ENCODE measurements at regions not wholly inside any gene's neighbourhood (a gene's known extent, or its start where the extent isn't known, plus 50 kb on each side); places are given as distances from the start of the nearest gene placed in this dataset.
A peak's percentile ranks its signal among the peaks of the same experiment; 100 is the strongest.

DNA sequence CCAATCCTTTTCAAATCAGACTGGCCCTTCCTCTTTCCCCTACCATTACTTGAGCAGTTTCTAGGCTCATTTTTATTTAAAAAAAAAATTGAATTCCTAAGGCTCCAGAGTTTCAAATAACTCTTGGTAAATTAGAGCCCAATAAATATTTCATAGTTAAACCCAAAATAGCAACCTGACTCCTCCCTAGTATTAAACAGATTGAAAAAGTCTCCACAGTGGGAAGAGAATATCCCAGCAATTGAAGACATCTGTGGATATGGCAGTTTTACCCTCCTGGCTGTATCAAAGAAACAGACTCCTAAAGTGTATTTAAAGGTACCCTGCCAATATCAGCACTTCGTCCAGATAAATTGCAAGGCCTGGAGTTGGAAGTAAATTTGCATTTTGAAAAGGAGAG lies 52.7 kb upstream of the GDNF start:
- no peak overlapping the region for H3K9ac ChIP-seq (ENCODE audit: low read length)
- H3K27me3 ChIP-seq (ENCODE audit: insufficient read depth, low read length): no peaks in the 10 kb centered on the region

GRCh38 chr5:37891832-37892231 lies 52.0 kb upstream of the GDNF start:
- no peak overlapping the region for H3K4me2 ChIP-seq (ENCODE audit: low read length)
- no peaks in the 10 kb centered on the region for H4K20me1 ChIP-seq (ENCODE audit: insufficient read depth, low read length)
- Mint-ChIP-seq H3K27me3 (ENCODE audit: low read depth, unreplicated experiment) (peaks cover 2% of the 10 kb centered on the region), H3K27ac (ENCODE audit: unreplicated experiment) (no peak overlapping the region), H3K36me3 (ENCODE audit: low read depth, unreplicated experiment) (no peaks in the 10 kb centered on the region), H3K9me3 (ENCODE audit: unreplicated experiment) (peaks cover 4% of the 10 kb centered on the region), H3K4me3 (ENCODE audit: unreplicated experiment) (no peak overlapping the region), H3K4me1 (ENCODE audit: low read depth, unreplicated experiment) (peaks cover 10% of the 10 kb centered on the region)
- H3K9me3 ChIP-seq (ENCODE audit: insufficient read depth, low read depth, low read length): no peaks in the 10 kb centered on the region
- no peak overlapping the region for H2AFZ ChIP-seq (ENCODE audit: low read depth, low read length)
- DNase-seq (ENCODE audit: low read depth): no peak
- H3K4me1 ChIP-seq (ENCODE audit: insufficient read depth, low read length): peaks cover 16% of the 10 kb centered on the region
- H3K36me3 ChIP-seq (ENCODE audit: insufficient read depth, low read length): no peaks in the 10 kb centered on the region
- no peak for FAIRE-seq
- no peaks in the 10 kb centered on the region for H3K27me3 ChIP-seq (ENCODE audit: insufficient read depth, low read length)
- no peak overlapping the region for H3K4me3 ChIP-seq (ENCODE audit: insufficient read depth, low read depth, low read length)
- TF ChIP-seq EZH2 (IDR thresholded peaks at IDR 0.05; ENCODE audit: insufficient read depth, low read length): no peak
- no peak for TF ChIP-seq CTCF (IDR thresholded peaks at IDR 0.05; ENCODE audit: insufficient read depth, low read depth, low read length)
- H3K9ac ChIP-seq (ENCODE audit: low read length): no peak overlapping the region
- H3K27ac ChIP-seq (ENCODE audit: low read depth, low read length): no peak overlapping the region
- H3K79me2 ChIP-seq (ENCODE audit: insufficient read depth, low read length): no peaks in the 10 kb centered on the region

More for the DNA sequence above, 52.7 kb upstream of the GDNF start:
- peaks cover 16% of the 10 kb centered on the region for H3K4me1 ChIP-seq (ENCODE audit: insufficient read depth, low read length)
- TF ChIP-seq CTCF (IDR thresholded peaks at IDR 0.05; ENCODE audit: insufficient read depth, low read depth, low read length): no peak
- no peak for TF ChIP-seq EZH2 (IDR thresholded peaks at IDR 0.05; ENCODE audit: insufficient read depth, low read length)
- H3K36me3 ChIP-seq (ENCODE audit: insufficient read depth, low read length): no peaks in the 10 kb centered on the region
- no peak overlapping the region for H3K27ac ChIP-seq (ENCODE audit: low read depth, low read length)
- H3K4me1 Mint-ChIP-seq (ENCODE audit: low read depth, unreplicated experiment): peaks cover 14% of the 10 kb centered on the region
- no peaks in the 10 kb centered on the region for H3K36me3 Mint-ChIP-seq (ENCODE audit: low read depth, unreplicated experiment)
- no peaks in the 10 kb centered on the region for H3K9me3 ChIP-seq (ENCODE audit: insufficient read depth, low read depth, low read length)
- no peak overlapping the region for H3K4me2 ChIP-seq (ENCODE audit: low read length)
- no peak overlapping the region for H2AFZ ChIP-seq (ENCODE audit: low read depth, low read length)
- no peak overlapping the region for H3K4me3 ChIP-seq (ENCODE audit: insufficient read depth, low read depth, low read length)
- H4K20me1 ChIP-seq (ENCODE audit: insufficient read depth, low read length): no peaks in the 10 kb centered on the region
- H3K27ac Mint-ChIP-seq (ENCODE audit: unreplicated experiment): no peak overlapping the region
- no peaks in the 10 kb centered on the region for H3K79me2 ChIP-seq (ENCODE audit: insufficient read depth, low read length)
- DNase-seq (ENCODE audit: low read depth) (no peak), FAIRE-seq (no peak)
- H3K9me3 Mint-ChIP-seq (ENCODE audit: unreplicated experiment): peaks cover 4% of the 10 kb centered on the region
- H3K4me3 Mint-ChIP-seq (ENCODE audit: unreplicated experiment): no peak overlapping the region
- peaks cover 6% of the 10 kb centered on the region for H3K27me3 Mint-ChIP-seq (ENCODE audit: low read depth, unreplicated experiment)

GRCh38 chr5:37889612-37890317 lies 49.9 kb upstream of the GDNF start:
- Histone ChIP-seq H3K4me2 (ENCODE audit: low read length) (peak overlapping the region; percentile 34), H3K27ac (ENCODE audit: low read depth, low read length) (no peak overlapping the region), H2AFZ (ENCODE audit: low read depth, low read length) (peak overlapping the region; percentile 68), H3K9ac (ENCODE audit: low read length) (no peak overlapping the region), H3K27me3 (ENCODE audit: insufficient read depth, low read length) (no peaks in the 10 kb centered on the region), H3K4me1 (ENCODE audit: insufficient read depth, low read length) (peaks cover 16% of the 10 kb centered on the region), H3K79me2 (ENCODE audit: insufficient read depth, low read length) (no peaks in the 10 kb centered on the region), H3K9me3 (ENCODE audit: insufficient read depth, low read depth, low read length) (no peaks in the 10 kb centered on the region), H3K36me3 (ENCODE audit: insufficient read depth, low read length) (no peaks in the 10 kb centered on the region), H3K4me3 (ENCODE audit: insufficient read depth, low read depth, low read length) (no peak overlapping the region), H4K20me1 (ENCODE audit: insufficient read depth, low read length) (no peaks in the 10 kb centered on the region)
- peaks cover 5% of the 10 kb centered on the region for H3K4me1 Mint-ChIP-seq (ENCODE audit: low read depth, unreplicated experiment)
- FAIRE-seq (no peak), DNase-seq (ENCODE audit: low read depth) (peak; percentile 77)
- H3K27me3 Mint-ChIP-seq (ENCODE audit: low read depth, unreplicated experiment): peaks cover 2% of the 10 kb centered on the region
- H3K4me3 Mint-ChIP-seq (ENCODE audit: unreplicated experiment): no peak overlapping the region
- peaks cover 4% of the 10 kb centered on the region for H3K9me3 Mint-ChIP-seq (ENCODE audit: unreplicated experiment)
- H3K27ac Mint-ChIP-seq (ENCODE audit: unreplicated experiment): no peak overlapping the region
- TF ChIP-seq EZH2 (IDR thresholded peaks at IDR 0.05; ENCODE audit: insufficient read depth, low read length) (no peak), CTCF (IDR thresholded peaks at IDR 0.05; ENCODE audit: insufficient read depth, low read depth, low read length) (no peak)
- H3K36me3 Mint-ChIP-seq (ENCODE audit: low read depth, unreplicated experiment): no peaks in the 10 kb centered on the region
